Mesendoderm (in vitro differentiated cells): ENCODE measurements at regions not wholly inside any gene's neighbourhood (a gene's known extent, or its start where the extent isn't known, plus 50 kb on each side); places are given as distances from the start of the nearest gene placed in this dataset.
A peak's percentile ranks its signal among the peaks of the same experiment; 100 is the strongest.

ENCODE experiments used
- DNase-seq: peaks from one replicate; pipeline ENCODE4 v3.0.0; 2013
- H2AK5ac ChIP-seq: 2 replicates; pipeline ENCODE4 v1.6.1; 2013; ENCODE audit warnings: low read length, inconsistent platforms
- H2BK120ac ChIP-seq: 2 replicates; pipeline ENCODE4 v1.6.1; 2013; ENCODE audit warnings: low read depth, mild to moderate bottlenecking, low read length, moderate library complexity, mixed read lengths
- H2BK15ac ChIP-seq: replicated peaks from 2 replicates; pipeline ENCODE4 v1.6.1; 2013; ENCODE audit warnings: low read depth, mild to moderate bottlenecking, moderate library complexity
- H2BK5ac ChIP-seq: 2 replicates; pipeline ENCODE4 v1.6.1; 2013; ENCODE audit warnings: low read length, inconsistent platforms
- H3K18ac ChIP-seq: 2 replicates; pipeline ENCODE4 v1.6.1; 2013; ENCODE audit warnings: mild to moderate bottlenecking, low read length, mixed read lengths
- H3K23ac ChIP-seq: one replicate; pipeline ENCODE4 v1.6.1; 2013; ENCODE audit warnings: low read length
- H3K27ac ChIP-seq: 2 replicates; pipeline ENCODE4 v1.5.1; 2013; ENCODE audit warnings: low read depth, mild to moderate bottlenecking, inconsistent platforms, low read length, moderate library complexity
- H3K27me3 ChIP-seq: 2 replicates; pipeline ENCODE4 v1.6.1; 2013; ENCODE audit warnings: low read length, control low read depth, mild to moderate bottlenecking, inconsistent platforms; ENCODE audit not compliant: insufficient read depth, poor library complexity
- H3K36me3 ChIP-seq: 2 replicates; pipeline ENCODE4 v1.6.1; 2013; ENCODE audit warnings: low read length, inconsistent platforms; ENCODE audit not compliant: control insufficient read depth, insufficient read depth
- H3K4ac ChIP-seq: one replicate; pipeline ENCODE4 v1.6.1; 2013; ENCODE audit warnings: low read depth, mild to moderate bottlenecking, low read length, moderate library complexity
- H3K4me1 ChIP-seq: 2 replicates; pipeline ENCODE4 v1.6.1; 2013; ENCODE audit warnings: low read depth, low read length, inconsistent platforms; ENCODE audit not compliant: control insufficient read depth
- H3K4me2 ChIP-seq: 2 replicates; pipeline ENCODE4 v1.6.1; 2013; ENCODE audit warnings: low read length
- H3K4me3 ChIP-seq: 2 replicates; pipeline ENCODE4 v1.5.1; 2013; ENCODE audit warnings: mild to moderate bottlenecking, low read length
- H3K56ac ChIP-seq: one replicate; pipeline ENCODE4 v1.6.1; 2013; ENCODE audit warnings: low read length
- H3K79me1 ChIP-seq: 2 replicates; pipeline ENCODE4 v1.6.1; 2013; ENCODE audit warnings: low read length, inconsistent platforms
- H3K79me2 ChIP-seq: 2 replicates; pipeline ENCODE4 v1.6.1; 2013; ENCODE audit warnings: mild to moderate bottlenecking, low read length; ENCODE audit not compliant: control insufficient read depth, insufficient read depth
- H3K9ac ChIP-seq: 2 replicates; pipeline ENCODE4 v1.6.1; 2013; ENCODE audit warnings: low read length, inconsistent platforms
- H4K5ac ChIP-seq: one replicate; pipeline ENCODE4 v1.6.1; 2013; ENCODE audit warnings: low read length
- H4K8ac ChIP-seq: one replicate; pipeline ENCODE4 v1.6.1; 2013; ENCODE audit warnings: low read depth, mild to moderate bottlenecking, control low read depth, low read length, moderate library complexity
- WGBS: extraction: QIAGEN DNeasy Blood & Tissue Kit; methylation state at CpG from one replicate; pipeline ENCODE4 v1.1.7; 2013; ENCODE audit warnings: low lambda C conversion rate, missing lambda C conversion rate; ENCODE audit not compliant: insufficient coverage; ENCODE audit errors: extremely low coverage; 5-methylcytosine and 5-hydroxymethylcytosine counted together

DNA sequence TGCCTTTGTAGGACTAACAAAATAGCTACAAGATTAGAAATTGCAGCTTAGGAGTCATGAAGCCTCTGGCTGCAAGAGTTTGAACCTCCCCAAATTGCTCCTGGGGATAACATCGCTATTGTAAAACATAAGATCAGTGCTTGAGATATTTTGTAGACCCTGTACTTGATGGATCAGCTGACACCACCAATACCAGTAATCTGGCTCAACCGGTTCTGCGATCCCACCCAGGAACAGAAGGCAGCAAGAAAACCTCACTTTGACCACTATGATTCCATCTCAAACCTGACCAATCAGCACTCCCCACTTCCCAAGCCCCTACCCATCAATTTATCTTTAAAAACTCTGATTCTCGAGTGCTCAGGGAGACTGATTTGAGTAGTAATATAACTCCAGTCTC lies 206.9 kb upstream of the ADRA1D start:
- H4K5ac ChIP-seq, result no peak overlapping the region
- H2BK120ac ChIP-seq, result no peak overlapping the region
- WGBS, result no CpG with 5 or more reads among the region's 4 CpGs
- H4K8ac ChIP-seq, result no peak overlapping the region
- H2AK5ac ChIP-seq, result no peak overlapping the region
- H3K27ac ChIP-seq, result no peak overlapping the region
- no peak overlapping the region for H3K4me2 ChIP-seq
- H3K9ac ChIP-seq, result no peak overlapping the region
- no peak for DNase-seq
- H3K4me3 ChIP-seq, result no peak overlapping the region
- no peaks in the 10 kb centered on the region for H3K36me3 ChIP-seq
- H2BK15ac ChIP-seq, result no peak overlapping the region
- H3K56ac ChIP-seq, result no peak overlapping the region
- no peaks in the 10 kb centered on the region for H3K27me3 ChIP-seq
- no peaks in the 10 kb centered on the region for H3K79me2 ChIP-seq
- H3K4ac ChIP-seq, result no peak overlapping the region
- no peaks in the 10 kb centered on the region for H3K79me1 ChIP-seq
- peaks cover 6% of the 10 kb centered on the region for H3K4me1 ChIP-seq
- H3K23ac ChIP-seq, result no peak overlapping the region
- H3K18ac ChIP-seq, result no peak overlapping the region
- no peak overlapping the region for H2BK5ac ChIP-seq

DNA sequence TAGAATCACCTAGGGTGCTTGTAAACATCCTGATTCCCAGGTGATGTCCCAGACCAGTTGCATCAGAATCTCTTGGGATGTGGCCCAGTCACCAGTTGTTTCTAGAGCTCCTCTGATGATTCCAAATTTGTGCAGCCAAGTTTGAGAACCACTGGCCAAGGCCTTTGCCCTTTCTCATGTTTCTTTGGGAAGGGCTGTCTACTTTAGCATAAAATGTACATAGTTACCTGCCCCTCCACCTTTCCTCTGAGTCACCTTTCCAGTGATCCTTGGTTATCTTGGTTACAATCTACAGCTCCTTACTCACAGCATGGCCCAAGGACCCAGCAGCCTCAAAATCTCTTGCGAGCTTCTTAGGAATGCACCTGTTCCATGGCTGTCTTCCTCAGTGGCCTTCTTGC lies 206.2 kb upstream of the ADRA1D start:
- H3K27ac ChIP-seq, result no peak overlapping the region
- no peak overlapping the region for H3K4me3 ChIP-seq
- H3K36me3 ChIP-seq, result no peaks in the 10 kb centered on the region
- H3K4ac ChIP-seq, result no peak overlapping the region
- H4K5ac ChIP-seq, result no peak overlapping the region
- no peaks in the 10 kb centered on the region for H3K27me3 ChIP-seq
- no peak overlapping the region for H4K8ac ChIP-seq
- no peak overlapping the region for H3K23ac ChIP-seq
- no peak overlapping the region for H2AK5ac ChIP-seq
- no peaks in the 10 kb centered on the region for H3K79me2 ChIP-seq
- no peak overlapping the region for H2BK5ac ChIP-seq
- no peak overlapping the region for H3K4me2 ChIP-seq
- WGBS, result no CpG with 5 or more reads among the region's 1 CpG
- no peak overlapping the region for H3K56ac ChIP-seq
- H3K79me1 ChIP-seq, result no peaks in the 10 kb centered on the region
- H3K18ac ChIP-seq, result no peak overlapping the region
- H2BK120ac ChIP-seq, result no peak overlapping the region
- peak; percentile 57 for DNase-seq
- no peak overlapping the region for H2BK15ac ChIP-seq
- H3K4me1 ChIP-seq, result peaks cover 6% of the 10 kb centered on the region
- H3K9ac ChIP-seq, result no peak overlapping the region

DNA sequence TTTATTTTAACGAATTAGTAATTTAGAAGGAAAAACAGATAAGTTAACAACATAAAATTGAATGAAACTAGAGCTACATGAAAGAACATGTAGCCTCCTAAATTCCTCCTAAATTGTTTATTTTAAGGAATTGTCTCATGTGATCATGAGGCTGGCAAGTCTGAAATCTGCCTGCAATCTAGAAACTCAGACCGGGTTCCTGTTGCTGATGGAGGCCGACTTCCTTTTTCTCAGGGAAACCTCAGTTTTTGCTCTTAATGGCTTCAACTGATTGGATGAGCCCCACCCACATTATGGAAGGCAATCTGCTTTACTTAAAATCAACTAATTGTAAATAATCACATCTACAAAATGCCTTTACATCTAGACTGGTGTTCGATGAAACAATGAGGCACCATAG lies 205.0 kb upstream of the ADRA1D start:
- H3K9ac ChIP-seq, result no peak overlapping the region
- no peaks in the 10 kb centered on the region for H3K79me1 ChIP-seq
- H4K5ac ChIP-seq, result no peak overlapping the region
- no peak overlapping the region for H2AK5ac ChIP-seq
- H2BK5ac ChIP-seq, result no peak overlapping the region
- no peaks in the 10 kb centered on the region for H3K27me3 ChIP-seq
- H3K56ac ChIP-seq, result no peak overlapping the region
- DNase-seq, result no peak
- H4K8ac ChIP-seq, result no peak overlapping the region
- H3K4ac ChIP-seq, result no peak overlapping the region
- H3K4me3 ChIP-seq, result no peak overlapping the region
- H3K4me1 ChIP-seq, result peaks cover 6% of the 10 kb centered on the region
- WGBS, result 100% methylated on average over 1 of the region's 4 CpGs
- no peak overlapping the region for H2BK120ac ChIP-seq
- H3K18ac ChIP-seq, result no peak overlapping the region
- no peak overlapping the region for H3K4me2 ChIP-seq
- no peaks in the 10 kb centered on the region for H3K36me3 ChIP-seq
- no peaks in the 10 kb centered on the region for H3K79me2 ChIP-seq
- no peak overlapping the region for H3K23ac ChIP-seq
- no peak overlapping the region for H2BK15ac ChIP-seq
- no peak overlapping the region for H3K27ac ChIP-seq

DNA sequence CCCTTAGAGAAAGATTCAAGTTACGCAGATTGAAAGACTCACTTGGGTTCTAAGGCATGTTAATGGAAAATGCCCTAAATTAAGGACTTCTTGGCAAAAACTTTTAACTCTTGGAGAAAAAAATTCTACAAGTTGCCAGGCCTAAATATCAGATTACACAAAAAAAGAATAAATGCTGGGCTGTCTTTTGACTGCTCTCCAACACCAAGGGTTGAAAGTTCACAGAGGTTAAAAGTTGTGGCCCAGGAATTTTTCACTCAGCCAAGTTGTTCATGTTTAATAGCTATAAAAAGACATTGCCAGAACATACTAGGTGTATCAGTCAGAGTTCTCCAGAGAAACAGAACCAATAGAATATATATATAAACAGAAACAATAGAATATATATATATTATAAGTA lies 204.3 kb upstream of the ADRA1D start:
- Histone ChIP-seq H3K4me2 (no peak overlapping the region), H3K36me3 (no peaks in the 10 kb centered on the region), H3K23ac (no peak overlapping the region), H2AK5ac (no peak overlapping the region), H2BK120ac (no peak overlapping the region), H3K4me1 (peaks cover 6% of the 10 kb centered on the region), H2BK15ac (no peak overlapping the region), H3K27ac (no peak overlapping the region), H3K9ac (no peak overlapping the region), H4K5ac (no peak overlapping the region), H4K8ac (no peak overlapping the region), H3K79me1 (no peaks in the 10 kb centered on the region), H3K18ac (no peak overlapping the region), H3K27me3 (no peaks in the 10 kb centered on the region), H3K56ac (no peak overlapping the region), H3K4me3 (no peak overlapping the region), H3K4ac (no peak overlapping the region), H2BK5ac (no peak overlapping the region), H3K79me2 (no peaks in the 10 kb centered on the region)
- no peak for DNase-seq
- no CpG with 5 or more reads among the region's 1 CpG for WGBS

DNA sequence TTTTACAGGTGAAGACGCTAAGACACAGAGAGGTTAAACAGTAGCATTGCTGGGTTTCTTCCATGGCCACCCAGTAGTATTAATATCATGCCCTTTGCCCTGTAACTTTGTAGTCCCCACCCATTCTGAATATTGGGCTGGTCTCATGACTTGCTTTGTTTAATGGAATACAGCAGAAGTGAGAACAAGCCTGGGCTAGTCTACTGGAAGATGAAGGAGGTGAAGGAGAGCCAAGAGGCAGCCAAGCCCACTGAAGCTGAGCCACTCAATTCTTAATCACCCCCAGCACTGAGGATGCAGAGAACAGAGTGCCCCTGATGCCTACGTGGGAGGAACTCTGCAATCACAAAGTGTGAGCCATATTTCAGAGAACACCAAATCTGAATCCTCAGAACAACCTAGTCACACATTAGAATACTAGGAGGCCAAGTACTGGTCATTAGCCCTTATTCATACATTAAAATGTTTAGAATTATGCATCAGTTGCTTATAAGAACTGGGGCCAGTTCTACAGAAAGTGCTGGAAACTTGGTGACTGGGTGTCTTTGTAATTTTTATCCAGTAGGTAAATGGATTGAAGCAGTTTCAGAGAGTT lies 202.5 kb upstream of the ADRA1D start:
- Histone ChIP-seq H3K4me2 (no peak overlapping the region), H2BK15ac (no peak overlapping the region), H3K27me3 (no peaks in the 10 kb centered on the region), H3K4me1 (peaks cover 1% of the 10 kb centered on the region), H2BK120ac (no peak overlapping the region), H2BK5ac (no peak overlapping the region), H3K36me3 (no peaks in the 10 kb centered on the region), H2AK5ac (no peak overlapping the region), H3K79me2 (no peaks in the 10 kb centered on the region), H3K4me3 (no peak overlapping the region), H4K8ac (no peak overlapping the region), H3K79me1 (no peaks in the 10 kb centered on the region), H3K4ac (no peak overlapping the region), H3K23ac (no peak overlapping the region), H3K56ac (no peak overlapping the region), H3K9ac (no peak overlapping the region), H3K18ac (no peak overlapping the region), H4K5ac (no peak overlapping the region), H3K27ac (no peak overlapping the region)
- WGBS, result no CpG with 5 or more reads among the region's 2 CpGs
- no peak for DNase-seq
